GM19438 (cell line): ENCODE measurements at regions not wholly inside any gene's neighbourhood (a gene's known extent, or its start where the extent isn't known, plus 50 kb on each side); places are given as distances from the start of the nearest gene placed in this dataset.
"Not testable (repeated sequence)": the region's sequence is repeated elsewhere in the genome, so short reads cannot be mapped to it uniquely, and the experiment has no call there.

Source experiments
- ATAC-seq: cut with Tn5 transposase; IDR thresholded peaks from one replicate; pipeline ENCODE4 v1.9.1; 2021; ENCODE audit warnings: low read depth; ENCODE audit not compliant: unreplicated experiment

GRCh38 chr2:83827618-83828017 lies 631.5 kb downstream of the SUCLG1 start:
- ATAC-seq: no peak

- ATAC-seq: no peak
Measured at GRCh38 chr2:83826577-83826976, 632.5 kb downstream of the SUCLG1 start.

GRCh38 chr2:83823229-83823628 lies 635.9 kb downstream of the SUCLG1 start:
- ATAC-seq: no peak

GRCh38 chr2:83817511-83817910 lies 641.6 kb downstream of the SUCLG1 start:
- ATAC-seq: no peak

- ATAC-seq: no peak
Measured at GRCh38 chr2:83808878-83809277, 650.2 kb downstream of the SUCLG1 start.

GRCh38 chr2:83802604-83803003 lies 656.5 kb downstream of the SUCLG1 start:
- ATAC-seq: no peak

- ATAC-seq: no peak
Measured at GRCh38 chr2:83795777-83796176, 663.3 kb downstream of the SUCLG1 start.

GRCh38 chr2:83790467-83790866 lies 668.6 kb downstream of the SUCLG1 start:
- ATAC-seq: not testable (repeated sequence)

- not testable (repeated sequence) for ATAC-seq
Measured at GRCh38 chr2:83789674-83790073, 669.4 kb downstream of the SUCLG1 start.

GRCh38 chr2:83788938-83789566 lies 670.0 kb downstream of the SUCLG1 start:
- ATAC-seq: not testable (repeated sequence)

GRCh38 chr2:83787189-83787588 lies 671.9 kb downstream of the SUCLG1 start:
- ATAC-seq: no peak

- no peak for ATAC-seq
Measured at GRCh38 chr2:83786140-83786539, 672.9 kb downstream of the SUCLG1 start.

GRCh38 chr2:83784947-83785346 lies 674.1 kb downstream of the SUCLG1 start:
- no peak for ATAC-seq

- no peak for ATAC-seq
Measured at GRCh38 chr2:83784315-83784714, 674.8 kb downstream of the SUCLG1 start.

- no peak for ATAC-seq
Measured at GRCh38 chr2:83782122-83782521, 677.0 kb downstream of the SUCLG1 start.

GRCh38 chr2:83764447-83765005 lies 694.6 kb downstream of the SUCLG1 start:
- ATAC-seq: no peak

- ATAC-seq: no peak
Measured at GRCh38 chr2:83757329-83757728, 701.8 kb downstream of the SUCLG1 start.

- no peak for ATAC-seq
Measured at GRCh38 chr2:83756219-83756618, 702.9 kb downstream of the SUCLG1 start.

GRCh38 chr2:83747141-83747540 lies 711.9 kb downstream of the SUCLG1 start:
- ATAC-seq: no peak

GRCh38 chr2:83744855-83745254 lies 714.2 kb downstream of the SUCLG1 start:
- ATAC-seq: no peak

- ATAC-seq: no peak
Measured at GRCh38 chr2:83742117-83742782, 716.8 kb downstream of the SUCLG1 start.

- ATAC-seq: no peak
Measured at GRCh38 chr2:83730223-83730622, 728.9 kb downstream of the SUCLG1 start.
